ENCODE measurements at regions not wholly inside any gene's neighbourhood (a gene's known extent, or its start where the extent isn't known, plus 50 kb on each side); places are given as distances from the start of the nearest gene placed in this dataset.

DNA sequence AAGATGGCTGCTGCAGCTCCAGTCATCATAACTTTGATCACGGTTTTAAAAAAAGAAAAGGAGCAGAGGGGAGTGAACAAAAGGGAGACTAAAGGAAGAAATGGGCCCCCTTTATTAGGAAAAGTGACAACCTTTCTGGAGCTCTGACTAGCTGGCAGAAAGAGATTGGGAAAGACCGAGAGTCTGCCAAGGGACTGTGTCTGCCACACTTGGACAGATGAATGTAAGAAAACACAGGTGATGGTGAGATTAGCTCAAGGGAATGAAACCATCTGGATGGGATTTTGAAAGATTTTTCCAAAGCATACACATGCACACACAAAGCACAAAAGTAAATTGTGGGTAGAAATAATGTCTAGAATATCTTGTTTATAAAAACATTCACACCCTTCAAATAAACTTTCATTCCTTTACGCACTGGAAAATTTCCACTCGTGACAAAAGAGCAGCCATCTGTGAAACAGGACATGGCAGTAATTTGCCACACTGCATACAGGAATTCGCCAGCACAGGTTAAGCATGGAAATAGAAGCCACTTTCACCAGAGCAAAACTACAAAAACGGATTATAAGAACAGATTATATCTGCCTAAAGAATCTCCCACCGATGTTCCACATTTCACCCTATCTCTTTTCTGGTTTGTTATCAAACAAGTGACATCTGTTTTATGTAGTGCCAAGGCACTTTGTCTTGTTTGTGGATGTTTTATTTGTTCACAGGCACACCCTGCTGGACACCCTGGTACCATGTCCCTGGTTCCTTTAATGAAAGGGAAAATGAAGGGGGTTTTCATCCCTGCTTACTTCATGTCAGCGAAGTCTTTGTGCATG is 819.5 kb downstream of the DIAPH3 start:
- Histone ChIP-seq H3K36me3 (ENCODE audit: insufficient read depth) (no peaks in the 10 kb centered on the region), H3K4me2 (no peak overlapping the region), H2AFZ (ENCODE audit: low read depth) (no peak overlapping the region), H3K79me2 (ENCODE audit: insufficient read depth, low read depth) (no peaks in the 10 kb centered on the region), H3K4me3 (IDR thresholded peaks at IDR 0.05; ENCODE audit: insufficient read depth, low read depth, low read length) (no peak overlapping the region), H4K20me1 (ENCODE audit: insufficient read depth) (no peaks in the 10 kb centered on the region), H3K27me3 (ENCODE audit: insufficient read depth, low read depth) (no peaks in the 10 kb centered on the region), H3K9ac (no peak overlapping the region), H3K27ac (no peak overlapping the region), H3K4me1 (ENCODE audit: low read depth, poor library complexity, severe bottlenecking) (no peaks in the 10 kb centered on the region)
- TF ChIP-seq, protein P1, sequence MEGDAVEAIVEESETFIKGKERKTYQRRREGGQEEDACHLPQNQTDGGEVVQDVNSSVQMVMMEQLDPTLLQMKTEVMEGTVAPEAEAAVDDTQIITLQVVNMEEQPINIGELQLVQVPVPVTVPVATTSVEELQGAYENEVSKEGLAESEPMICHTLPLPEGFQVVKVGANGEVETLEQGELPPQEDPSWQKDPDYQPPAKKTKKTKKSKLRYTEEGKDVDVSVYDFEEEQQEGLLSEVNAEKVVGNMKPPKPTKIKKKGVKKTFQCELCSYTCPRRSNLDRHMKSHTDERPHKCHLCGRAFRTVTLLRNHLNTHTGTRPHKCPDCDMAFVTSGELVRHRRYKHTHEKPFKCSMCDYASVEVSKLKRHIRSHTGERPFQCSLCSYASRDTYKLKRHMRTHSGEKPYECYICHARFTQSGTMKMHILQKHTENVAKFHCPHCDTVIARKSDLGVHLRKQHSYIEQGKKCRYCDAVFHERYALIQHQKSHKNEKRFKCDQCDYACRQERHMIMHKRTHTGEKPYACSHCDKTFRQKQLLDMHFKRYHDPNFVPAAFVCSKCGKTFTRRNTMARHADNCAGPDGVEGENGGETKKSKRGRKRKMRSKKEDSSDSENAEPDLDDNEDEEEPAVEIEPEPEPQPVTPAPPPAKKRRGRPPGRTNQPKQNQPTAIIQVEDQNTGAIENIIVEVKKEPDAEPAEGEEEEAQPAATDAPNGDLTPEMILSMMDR (conservative IDR thresholded peaks at IDR 0.05; ENCODE audit: low read depth, low read length) = no peak

DNA sequence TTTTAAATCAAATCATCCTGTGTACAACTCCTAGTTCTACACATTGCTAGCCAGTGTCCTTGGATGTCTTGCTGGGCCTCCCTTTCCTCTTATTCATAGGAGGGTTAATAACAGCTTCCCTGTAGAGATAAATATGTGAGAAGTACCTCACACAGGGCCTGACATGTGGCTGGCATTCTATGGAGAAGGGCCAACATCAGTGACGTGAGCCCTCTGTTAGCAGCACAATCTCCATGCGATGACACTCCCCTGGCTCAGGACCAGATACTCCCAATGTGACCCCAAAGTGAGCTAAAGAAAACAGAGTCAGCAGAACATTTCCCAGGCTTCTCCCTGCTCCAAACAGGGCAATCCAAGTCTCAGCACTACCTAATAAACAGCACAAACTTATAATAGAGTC is 818.4 kb downstream of the DIAPH3 start:
- Histone ChIP-seq H3K4me1 (ENCODE audit: low read depth, poor library complexity, severe bottlenecking) (no peaks in the 10 kb centered on the region), H3K4me2 (no peak overlapping the region), H3K9ac (no peak overlapping the region), H3K4me3 (IDR thresholded peaks at IDR 0.05; ENCODE audit: insufficient read depth, low read depth, low read length) (no peak overlapping the region), H3K36me3 (ENCODE audit: insufficient read depth) (no peaks in the 10 kb centered on the region), H3K27ac (no peak overlapping the region), H3K79me2 (ENCODE audit: insufficient read depth, low read depth) (no peaks in the 10 kb centered on the region), H2AFZ (ENCODE audit: low read depth) (no peak overlapping the region), H4K20me1 (ENCODE audit: insufficient read depth) (no peaks in the 10 kb centered on the region), H3K27me3 (ENCODE audit: insufficient read depth, low read depth) (no peaks in the 10 kb centered on the region)
- TF ChIP-seq, protein P1 (conservative IDR thresholded peaks at IDR 0.05; ENCODE audit: low read depth, low read length) = no peak

DNA sequence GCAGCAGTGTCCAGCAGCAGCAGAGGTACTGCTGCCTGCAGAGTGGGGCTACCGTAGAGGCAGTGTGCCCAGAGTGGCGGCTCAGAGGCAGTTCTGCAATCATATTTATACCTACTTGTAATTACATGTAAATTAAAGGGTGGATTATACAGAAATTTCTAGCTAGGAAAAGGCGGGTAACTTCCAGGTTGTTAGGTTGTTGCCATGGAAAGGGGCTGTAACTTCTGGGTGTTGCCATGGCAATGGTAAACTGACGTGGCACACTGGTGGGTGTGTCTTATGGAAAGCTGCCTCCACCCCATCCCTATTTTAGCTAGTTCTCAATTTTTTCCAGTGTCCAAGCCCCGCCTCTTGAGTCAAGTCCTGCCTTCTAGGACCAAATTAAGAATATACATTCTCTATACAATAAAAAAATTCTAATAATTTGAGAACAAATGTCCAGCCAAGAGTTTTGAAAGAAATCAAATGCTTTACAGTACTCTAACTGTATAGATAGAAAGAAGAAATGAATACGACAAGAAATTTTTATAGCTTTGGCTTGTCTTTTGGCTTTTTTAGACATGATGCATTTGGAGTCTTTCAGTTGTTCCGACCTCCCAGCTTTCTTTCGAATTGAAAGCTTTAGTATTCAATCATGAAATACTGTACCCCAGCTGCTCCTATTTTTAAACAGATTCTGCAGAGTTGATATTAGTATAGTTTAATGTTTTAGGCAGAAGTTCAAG is 816.6 kb downstream of the DIAPH3 start:
- TF ChIP-seq, protein P1 (conservative IDR thresholded peaks at IDR 0.05; ENCODE audit: low read depth, low read length) = no peak
- Histone ChIP-seq H3K9ac (no peak overlapping the region), H3K79me2 (ENCODE audit: insufficient read depth, low read depth) (no peaks in the 10 kb centered on the region), H3K27me3 (ENCODE audit: insufficient read depth, low read depth) (no peaks in the 10 kb centered on the region), H3K4me2 (no peak overlapping the region), H3K36me3 (ENCODE audit: insufficient read depth) (no peaks in the 10 kb centered on the region), H3K4me1 (ENCODE audit: low read depth, poor library complexity, severe bottlenecking) (no peaks in the 10 kb centered on the region), H2AFZ (ENCODE audit: low read depth) (no peak overlapping the region), H3K4me3 (IDR thresholded peaks at IDR 0.05; ENCODE audit: insufficient read depth, low read depth, low read length) (no peak overlapping the region), H4K20me1 (ENCODE audit: insufficient read depth) (no peaks in the 10 kb centered on the region), H3K27ac (no peak overlapping the region)

DNA sequence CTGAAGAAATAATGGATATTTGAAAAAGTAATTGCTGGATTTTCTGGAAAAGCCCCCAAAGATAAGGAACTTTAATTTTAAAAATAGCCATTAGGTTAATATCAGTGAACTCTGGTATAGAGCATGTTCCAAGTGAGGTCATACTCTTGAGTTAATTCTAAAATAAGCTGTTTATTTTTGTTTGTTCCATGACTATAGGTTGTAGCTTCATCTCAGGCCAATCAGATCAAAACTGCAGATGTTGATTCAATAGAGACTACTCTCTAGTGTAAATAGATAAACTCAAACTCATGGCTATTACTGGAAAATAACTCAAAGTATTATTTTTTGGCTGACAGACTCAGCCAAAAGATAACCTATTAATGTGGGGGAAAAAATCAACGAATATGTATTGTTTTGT is 815.1 kb downstream of the DIAPH3 start:
- Histone ChIP-seq H4K20me1 (ENCODE audit: insufficient read depth) (no peaks in the 10 kb centered on the region), H3K4me2 (no peak overlapping the region), H3K27ac (no peak overlapping the region), H3K4me1 (ENCODE audit: low read depth, poor library complexity, severe bottlenecking) (no peaks in the 10 kb centered on the region), H2AFZ (ENCODE audit: low read depth) (no peak overlapping the region), H3K79me2 (ENCODE audit: insufficient read depth, low read depth) (no peaks in the 10 kb centered on the region), H3K27me3 (ENCODE audit: insufficient read depth, low read depth) (no peaks in the 10 kb centered on the region), H3K9ac (no peak overlapping the region), H3K4me3 (IDR thresholded peaks at IDR 0.05; ENCODE audit: insufficient read depth, low read depth, low read length) (no peak overlapping the region), H3K36me3 (ENCODE audit: insufficient read depth) (no peaks in the 10 kb centered on the region)
- TF ChIP-seq, protein P1 (conservative IDR thresholded peaks at IDR 0.05; ENCODE audit: low read depth, low read length) = no peak
